ENCODE measurements at regions not wholly inside any gene's neighbourhood (a gene's known extent, or its start where the extent isn't known, plus 50 kb on each side); places are given as distances from the start of the nearest gene placed in this dataset.

- TF ChIP-seq CTCF (IDR thresholded peaks at IDR 0.05) (no peak), ZFX (IDR thresholded peaks at IDR 0.05; ENCODE audit: borderline replicate concordance) (no peak)
Observed at GRCh38 chr12:114096461-114096860, 130.3 kb upstream of the RBM19 start.

Data from 22Rv1 (cell line).